C4-2B (cell line): ENCODE measurements at regions not wholly inside any gene's neighbourhood (a gene's known extent, or its start where the extent isn't known, plus 50 kb on each side); places are given as distances from the start of the nearest gene placed in this dataset.

Experiments used
- ZFX ChIP-seq: fragments of 450-650 bp; IDR thresholded peaks from 2 replicates; pipeline ENCODE4 v1.6.1; 2017
- TF ChIP-seq, protein P1 (sequence below): fragments of 450-650 bp; conservative IDR thresholded peaks from 2 replicates; pipeline ENCODE4 v1.5.1; 2017; ENCODE audit warnings: mild to moderate bottlenecking

DNA sequence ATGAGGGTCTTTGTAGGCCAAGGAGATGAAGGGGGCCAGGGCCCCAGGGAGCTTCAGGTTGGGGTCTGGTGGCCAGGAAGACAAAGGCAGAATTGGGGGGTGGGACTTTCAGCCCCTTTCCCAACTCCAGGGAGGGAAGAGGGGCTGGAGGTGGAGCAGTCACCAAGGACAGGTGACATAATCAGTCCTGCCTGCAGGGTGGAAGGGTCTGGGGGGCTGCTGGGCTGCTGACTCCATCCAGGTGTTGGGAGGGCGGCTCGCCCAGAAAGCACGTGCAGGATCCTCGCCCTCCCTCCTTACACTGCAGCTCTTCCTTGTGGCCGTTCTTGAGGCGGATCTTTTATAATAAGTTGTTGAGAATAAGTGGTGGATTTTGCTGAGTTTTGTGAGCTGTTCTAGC is 1491.1 kb downstream of the TBC1D22A start:
- TF ChIP-seq, protein P1, sequence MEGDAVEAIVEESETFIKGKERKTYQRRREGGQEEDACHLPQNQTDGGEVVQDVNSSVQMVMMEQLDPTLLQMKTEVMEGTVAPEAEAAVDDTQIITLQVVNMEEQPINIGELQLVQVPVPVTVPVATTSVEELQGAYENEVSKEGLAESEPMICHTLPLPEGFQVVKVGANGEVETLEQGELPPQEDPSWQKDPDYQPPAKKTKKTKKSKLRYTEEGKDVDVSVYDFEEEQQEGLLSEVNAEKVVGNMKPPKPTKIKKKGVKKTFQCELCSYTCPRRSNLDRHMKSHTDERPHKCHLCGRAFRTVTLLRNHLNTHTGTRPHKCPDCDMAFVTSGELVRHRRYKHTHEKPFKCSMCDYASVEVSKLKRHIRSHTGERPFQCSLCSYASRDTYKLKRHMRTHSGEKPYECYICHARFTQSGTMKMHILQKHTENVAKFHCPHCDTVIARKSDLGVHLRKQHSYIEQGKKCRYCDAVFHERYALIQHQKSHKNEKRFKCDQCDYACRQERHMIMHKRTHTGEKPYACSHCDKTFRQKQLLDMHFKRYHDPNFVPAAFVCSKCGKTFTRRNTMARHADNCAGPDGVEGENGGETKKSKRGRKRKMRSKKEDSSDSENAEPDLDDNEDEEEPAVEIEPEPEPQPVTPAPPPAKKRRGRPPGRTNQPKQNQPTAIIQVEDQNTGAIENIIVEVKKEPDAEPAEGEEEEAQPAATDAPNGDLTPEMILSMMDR: no peak
- TF ChIP-seq ZFX: no peak
